VCaP (cell line): ENCODE measurements at regions not wholly inside any gene's neighbourhood (a gene's known extent, or its start where the extent isn't known, plus 50 kb on each side); places are given as distances from the start of the nearest gene placed in this dataset.

Experiments used
- H3K27ac ChIP-seq: fragments of 450-650 bp; 2 replicates; pipeline ENCODE4 v1.5.1; 2017
- TF ChIP-seq, protein P1 (sequence below): fragments of 450-650 bp; conservative IDR thresholded peaks from 2 replicates; pipeline ENCODE4 v1.5.1; 2017; ENCODE audit warnings: mild to moderate bottlenecking, moderate library complexity

DNA sequence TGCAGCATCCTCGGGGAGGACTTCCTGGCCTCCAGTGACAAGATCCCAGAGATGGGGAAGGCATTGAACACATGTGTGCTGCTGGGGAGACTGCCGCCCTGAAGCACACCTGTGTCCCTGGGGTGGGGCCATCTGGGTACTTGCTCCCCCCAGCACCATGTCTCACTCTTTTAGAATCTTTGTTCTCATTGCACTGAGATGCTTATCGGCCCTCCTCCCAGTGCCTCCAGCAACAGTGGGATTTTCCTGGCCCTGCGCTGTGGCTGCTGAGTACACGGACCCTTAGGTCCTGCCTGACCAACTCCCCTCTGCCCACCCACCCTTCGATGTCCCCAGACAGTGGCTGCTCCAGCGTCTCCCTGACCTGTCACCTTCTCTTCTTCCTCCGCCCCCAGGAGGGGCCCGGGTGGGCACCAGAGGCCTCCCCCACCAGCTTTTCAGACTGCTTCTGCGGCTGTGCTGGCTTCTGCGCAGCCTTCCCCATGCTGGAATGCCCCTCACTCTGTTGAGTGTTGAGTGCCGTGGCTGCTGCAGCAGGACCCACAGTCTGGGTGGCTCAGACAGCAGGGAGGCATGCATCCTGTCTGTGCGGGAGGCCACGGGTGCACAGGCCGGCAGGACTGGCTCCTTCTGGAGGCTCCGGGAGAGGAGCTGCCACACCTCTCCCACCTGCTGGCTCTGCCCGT lies 145.9 kb upstream of the IRX2 start:
- no peak overlapping the region for H3K27ac ChIP-seq
- TF ChIP-seq, protein P1, sequence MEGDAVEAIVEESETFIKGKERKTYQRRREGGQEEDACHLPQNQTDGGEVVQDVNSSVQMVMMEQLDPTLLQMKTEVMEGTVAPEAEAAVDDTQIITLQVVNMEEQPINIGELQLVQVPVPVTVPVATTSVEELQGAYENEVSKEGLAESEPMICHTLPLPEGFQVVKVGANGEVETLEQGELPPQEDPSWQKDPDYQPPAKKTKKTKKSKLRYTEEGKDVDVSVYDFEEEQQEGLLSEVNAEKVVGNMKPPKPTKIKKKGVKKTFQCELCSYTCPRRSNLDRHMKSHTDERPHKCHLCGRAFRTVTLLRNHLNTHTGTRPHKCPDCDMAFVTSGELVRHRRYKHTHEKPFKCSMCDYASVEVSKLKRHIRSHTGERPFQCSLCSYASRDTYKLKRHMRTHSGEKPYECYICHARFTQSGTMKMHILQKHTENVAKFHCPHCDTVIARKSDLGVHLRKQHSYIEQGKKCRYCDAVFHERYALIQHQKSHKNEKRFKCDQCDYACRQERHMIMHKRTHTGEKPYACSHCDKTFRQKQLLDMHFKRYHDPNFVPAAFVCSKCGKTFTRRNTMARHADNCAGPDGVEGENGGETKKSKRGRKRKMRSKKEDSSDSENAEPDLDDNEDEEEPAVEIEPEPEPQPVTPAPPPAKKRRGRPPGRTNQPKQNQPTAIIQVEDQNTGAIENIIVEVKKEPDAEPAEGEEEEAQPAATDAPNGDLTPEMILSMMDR: no peak

DNA sequence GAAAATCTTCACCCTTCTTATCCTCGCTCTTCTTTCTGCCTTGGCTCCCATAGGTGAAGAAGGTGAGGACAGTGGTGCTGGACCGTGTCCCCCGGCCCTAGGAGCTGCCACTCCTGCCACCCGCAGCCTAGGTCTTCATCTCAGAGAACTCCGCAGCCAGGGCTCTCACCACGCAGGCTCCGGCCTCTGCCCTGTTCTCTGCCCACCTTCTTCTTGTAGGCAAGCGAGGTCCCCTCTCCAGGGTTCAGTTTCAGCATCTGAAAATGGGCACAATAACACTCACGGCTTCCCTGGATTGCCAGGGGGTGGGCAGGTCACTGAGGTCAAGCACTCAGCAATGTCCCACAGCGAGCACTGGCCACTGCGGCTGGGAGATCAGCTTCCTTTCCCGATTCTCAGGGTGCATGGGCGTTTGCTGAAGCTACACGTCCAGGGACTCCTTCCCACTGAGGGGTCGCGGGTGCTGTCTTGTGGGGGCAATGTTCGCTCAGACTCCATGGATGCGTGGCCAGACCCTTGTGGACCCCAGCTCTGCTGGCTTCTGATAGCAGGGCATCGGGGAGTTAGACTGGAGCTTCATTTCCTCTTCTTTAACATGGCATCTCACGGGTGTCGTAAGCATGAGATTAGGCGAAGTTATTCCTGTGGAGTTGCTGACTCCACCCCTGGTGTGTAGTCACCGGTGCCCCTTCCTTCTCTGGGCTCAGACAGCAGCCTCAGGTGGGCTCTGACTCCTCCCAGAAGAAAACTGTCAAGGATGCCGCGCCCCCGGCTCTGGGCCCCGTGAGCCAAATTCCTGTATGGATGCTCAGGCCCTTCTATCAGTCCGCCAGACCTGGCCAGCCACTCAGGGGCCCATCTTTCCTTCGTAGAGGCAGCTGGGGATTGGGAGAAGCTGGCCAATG lies 145.1 kb upstream of the IRX2 start:
- TF ChIP-seq, protein P1: no peak
- H3K27ac ChIP-seq: no peak overlapping the region

DNA sequence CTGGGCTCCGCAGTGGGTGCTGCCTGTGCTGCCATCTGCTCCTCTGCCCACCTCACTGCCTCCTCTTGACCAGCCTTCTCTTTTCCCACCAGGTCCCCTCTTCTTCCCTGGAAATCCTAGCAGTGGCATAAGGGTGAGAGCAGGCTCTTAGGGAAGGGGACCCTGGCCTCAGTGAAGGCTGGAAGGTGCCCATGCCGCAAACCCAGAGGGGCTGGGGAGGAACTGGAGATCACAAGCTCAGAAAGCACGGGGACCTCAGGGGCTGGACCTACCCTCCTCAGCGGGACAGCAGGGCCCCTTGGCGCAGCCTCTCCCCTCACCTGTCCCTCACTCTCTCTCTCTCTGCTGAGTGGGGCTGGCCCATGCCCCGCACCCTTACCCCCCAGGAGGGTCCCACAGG lies 144.4 kb upstream of the IRX2 start:
- TF ChIP-seq, protein P1: no peak
- H3K27ac ChIP-seq: no peak overlapping the region

GRCh38 chr5:2895196-2895595 lies 143.7 kb upstream of the IRX2 start:
- no peak overlapping the region for H3K27ac ChIP-seq
- TF ChIP-seq, protein P1: no peak

- H3K27ac ChIP-seq: no peak overlapping the region
- TF ChIP-seq, protein P1: no peak
These were observed 143.3 kb upstream of the IRX2 start for GRCh38 chr5:2894736-2895135.

DNA sequence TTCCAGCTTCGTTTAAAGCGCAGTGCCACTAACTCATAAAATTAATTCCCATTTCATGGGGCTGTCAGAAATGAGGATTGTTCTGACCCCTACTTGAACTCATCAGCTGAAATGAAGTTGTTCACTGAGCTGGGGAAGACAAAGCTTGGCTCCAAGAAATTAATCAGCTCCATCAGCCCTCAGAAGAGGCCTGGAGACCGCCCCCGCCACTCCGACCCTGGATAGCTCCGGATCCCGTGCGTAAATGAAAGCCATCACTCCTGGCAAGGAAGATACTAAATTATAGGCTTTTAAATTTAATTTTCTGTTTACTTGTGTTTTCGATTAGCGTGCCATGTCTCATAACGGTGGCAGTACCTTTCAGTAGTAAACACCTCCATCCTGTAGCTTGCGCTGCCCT lies 142.8 kb upstream of the IRX2 start:
- H3K27ac ChIP-seq: no peak overlapping the region
- TF ChIP-seq, protein P1: no peak

- TF ChIP-seq, protein P1: no peak
These were observed 141.1 kb upstream of the IRX2 start for GRCh38 chr5:2892466-2893000.

More at GRCh38 chr5:2892466-2893000, 141.1 kb upstream of the IRX2 start:
- H3K27ac ChIP-seq: no peak overlapping the region
